ENCODE measurements at regions not wholly inside any gene's neighbourhood (a gene's known extent, or its start where the extent isn't known, plus 50 kb on each side); places are given as distances from the start of the nearest gene placed in this dataset.
A peak's percentile ranks its signal among the peaks of the same experiment; 100 is the strongest.

DNA sequence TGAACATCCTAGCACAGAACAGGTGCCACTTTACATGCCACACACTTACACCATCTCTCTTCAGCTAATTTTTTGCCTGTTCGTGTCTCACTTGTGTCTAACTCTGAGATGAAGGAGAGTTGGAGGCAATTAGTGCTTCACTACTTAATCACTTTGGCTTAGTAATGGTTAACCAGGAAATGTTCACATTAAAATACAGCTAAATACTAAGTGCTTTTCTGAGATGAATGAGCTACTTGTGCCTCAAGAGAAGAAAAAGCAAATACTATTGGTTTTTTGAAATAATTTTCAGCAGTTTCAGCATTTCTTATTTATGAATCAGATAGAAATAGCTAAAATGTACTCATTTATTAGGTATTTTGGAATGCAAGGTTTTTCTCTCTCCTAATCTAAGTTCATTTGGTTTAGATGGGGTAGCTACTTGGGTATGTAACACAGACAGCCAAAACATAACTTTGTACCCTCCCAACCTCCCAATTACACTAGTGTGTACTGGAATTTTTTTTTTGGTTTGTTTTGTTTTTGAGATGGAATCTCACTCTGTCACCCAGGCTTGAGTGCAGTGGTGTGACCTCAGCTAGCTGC is 1474.1 kb upstream of the SEL1L start:
- Mint-ChIP-seq H3K4me3 (no peak overlapping the region), H3K4me1 (no peaks in the 10 kb centered on the region), H3K36me3 (no peaks in the 10 kb centered on the region), H3K9me3 (peaks cover 8 to 11% of the 10 kb centered on the region in 2 donors), H3K27ac (no peak overlapping the region), H3K27me3 (no peaks in the 10 kb centered on the region)
- ATAC-seq (replicated peaks) = no peak
- no peak for DNase-seq

DNA sequence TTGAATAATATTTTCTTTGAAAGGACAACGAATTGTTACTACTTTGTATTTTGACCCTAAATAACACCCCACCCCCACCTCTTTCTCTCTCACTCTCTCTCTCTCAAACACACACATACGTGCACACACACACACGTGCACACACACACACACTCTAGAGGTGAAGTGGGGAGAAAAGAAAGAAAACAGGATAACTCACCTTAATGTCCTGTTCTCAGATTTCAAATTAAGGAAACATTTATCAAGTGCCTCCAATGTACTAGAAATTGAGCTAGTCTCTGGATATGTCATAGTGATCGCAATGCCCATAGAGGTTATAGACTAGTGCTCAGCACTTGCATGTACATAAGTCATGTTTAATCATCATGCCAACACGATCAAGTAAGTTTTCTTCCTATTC is 1483.6 kb upstream of the SEL1L start:
- Mint-ChIP-seq H3K27ac (no peak overlapping the region), H3K9me3 (peaks cover 4 to 10% of the 10 kb centered on the region in 2 donors), H3K27me3 (no peaks in the 10 kb centered on the region), H3K36me3 (no peaks in the 10 kb centered on the region), H3K4me3 (no peak overlapping the region), H3K4me1 (no peaks in the 10 kb centered on the region)
- DNase-seq (no peak), ATAC-seq (replicated peaks) (no peak)

DNA sequence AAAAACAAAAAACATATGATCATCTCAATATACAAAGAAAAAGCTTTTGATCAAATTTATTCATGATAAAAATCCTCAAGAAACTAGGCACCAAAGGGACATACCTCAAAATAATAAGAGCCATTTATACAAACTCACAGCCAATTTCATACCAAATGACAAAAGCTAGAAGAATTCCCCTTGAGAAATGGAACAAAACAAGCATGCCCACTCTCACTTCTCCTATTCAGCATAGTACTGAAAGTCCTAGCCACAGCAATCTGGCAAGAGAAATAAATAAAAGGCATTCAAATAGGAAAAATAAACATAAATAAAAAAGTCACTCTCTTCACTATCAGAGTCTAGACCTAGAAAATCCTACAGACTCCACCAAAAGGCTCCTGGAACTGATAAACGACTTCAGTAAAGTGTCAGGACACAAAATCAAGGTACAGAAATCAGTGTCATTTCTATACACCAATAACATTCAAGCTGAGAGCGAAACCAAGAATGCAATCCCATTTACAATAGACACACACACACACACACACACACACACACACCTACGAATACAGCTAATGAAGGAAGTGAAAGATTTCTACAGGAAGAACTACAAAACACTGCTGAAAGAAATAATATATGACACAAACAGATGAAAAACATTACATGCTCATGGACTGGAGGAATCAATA is 1486.2 kb upstream of the SEL1L start:
- H3K36me3 Mint-ChIP-seq = no peaks in the 10 kb centered on the region
- no peak overlapping the region for H3K27ac Mint-ChIP-seq

DNA sequence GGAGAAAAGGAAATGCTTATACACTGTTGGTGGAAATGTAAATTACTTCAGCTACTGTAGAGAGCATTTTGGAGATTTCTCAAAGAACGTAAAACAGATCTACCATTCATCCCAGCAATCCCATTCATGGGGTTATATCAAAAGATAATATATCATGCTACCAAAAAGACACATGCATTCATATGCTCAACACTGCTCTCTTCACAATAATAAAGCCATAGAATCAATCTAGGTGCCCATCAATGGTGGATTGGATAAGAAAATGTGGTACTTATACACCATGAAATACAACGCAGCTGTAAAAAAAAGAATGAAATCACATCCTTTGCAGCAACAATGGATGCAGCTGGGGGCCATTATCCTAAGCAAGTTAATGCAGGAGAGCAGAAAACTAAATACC is 1487.7 kb upstream of the SEL1L start:
- Mint-ChIP-seq H3K27ac (no peak overlapping the region), H3K4me3 (no peak overlapping the region), H3K9me3 (peaks cover 4 to 15% of the 10 kb centered on the region in 2 donors), H3K4me1 (no peaks in the 10 kb centered on the region), H3K27me3 (no peaks in the 10 kb centered on the region), H3K36me3 (no peaks in the 10 kb centered on the region)
- no peak for DNase-seq
- no peak for ATAC-seq (replicated peaks)

More for the DNA sequence above, 1486.2 kb upstream of the SEL1L start:
- no peak overlapping the region for H3K4me3 Mint-ChIP-seq
- H3K9me3 Mint-ChIP-seq = peaks cover 0 to 4% of the 10 kb centered on the region in 2 donors
- no peaks in the 10 kb centered on the region for H3K27me3 Mint-ChIP-seq
- ATAC-seq (replicated peaks) (no peak), DNase-seq (no peak)
- H3K4me1 Mint-ChIP-seq = no peaks in the 10 kb centered on the region

DNA sequence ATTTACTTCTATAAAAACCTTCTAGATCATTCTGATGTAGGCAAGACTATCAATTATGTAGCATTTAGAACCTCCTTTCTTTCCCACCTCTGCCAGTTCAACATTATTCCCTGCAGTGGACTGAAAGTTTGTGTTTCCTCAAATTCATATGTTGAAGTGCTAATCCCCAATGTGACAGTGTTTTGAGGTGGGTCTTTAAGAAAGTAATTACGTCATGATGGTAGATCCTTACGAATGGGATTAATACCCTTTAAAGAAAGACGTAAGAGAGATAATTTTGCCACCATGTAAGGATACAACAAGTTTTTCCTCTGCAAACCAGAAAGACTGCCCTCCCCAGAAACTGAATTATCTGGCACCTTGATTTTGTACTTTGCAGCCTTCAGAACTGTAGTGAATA is 1489.7 kb upstream of the SEL1L start:
- peaks cover 5 to 15% of the 10 kb centered on the region in 2 donors for H3K9me3 Mint-ChIP-seq
- H3K4me1 Mint-ChIP-seq = no peaks in the 10 kb centered on the region
- H3K27me3 Mint-ChIP-seq = no peaks in the 10 kb centered on the region
- no peak overlapping the region for H3K27ac Mint-ChIP-seq
- DNase-seq (no peak), ATAC-seq (replicated peaks) (no peak)
- no peak overlapping the region for H3K4me3 Mint-ChIP-seq
- no peaks in the 10 kb centered on the region for H3K36me3 Mint-ChIP-seq

DNA sequence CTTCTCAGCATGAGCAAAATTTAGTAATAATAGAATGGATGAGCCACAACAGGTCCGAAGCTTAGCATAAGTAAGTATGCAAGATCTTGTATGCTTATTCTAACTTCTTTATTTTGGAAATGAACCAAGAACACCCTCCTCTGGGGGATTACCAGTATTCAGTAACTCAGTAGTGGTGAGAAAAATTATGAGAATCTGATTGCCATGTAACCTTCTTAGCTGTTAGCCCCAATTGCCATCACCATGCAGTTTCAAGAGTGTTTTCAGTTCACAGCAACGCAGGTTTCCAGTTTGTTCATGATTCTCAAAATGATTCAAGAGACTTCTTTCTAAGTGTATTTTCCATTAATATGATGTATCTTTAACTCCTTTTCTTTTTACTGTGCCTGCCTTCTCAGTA is 1507.6 kb upstream of the SEL1L start:
- H3K27me3 Mint-ChIP-seq = no peaks in the 10 kb centered on the region
- no peaks in the 10 kb centered on the region for H3K36me3 Mint-ChIP-seq
- H3K4me3 Mint-ChIP-seq = no peak overlapping the region
- H3K27ac Mint-ChIP-seq = no peak overlapping the region
- DNase-seq = no peak
- H3K9me3 Mint-ChIP-seq = peaks cover 4 to 9% of the 10 kb centered on the region in 2 donors
- no peaks in the 10 kb centered on the region for H3K4me1 Mint-ChIP-seq
- no peak for ATAC-seq (replicated peaks)

DNA sequence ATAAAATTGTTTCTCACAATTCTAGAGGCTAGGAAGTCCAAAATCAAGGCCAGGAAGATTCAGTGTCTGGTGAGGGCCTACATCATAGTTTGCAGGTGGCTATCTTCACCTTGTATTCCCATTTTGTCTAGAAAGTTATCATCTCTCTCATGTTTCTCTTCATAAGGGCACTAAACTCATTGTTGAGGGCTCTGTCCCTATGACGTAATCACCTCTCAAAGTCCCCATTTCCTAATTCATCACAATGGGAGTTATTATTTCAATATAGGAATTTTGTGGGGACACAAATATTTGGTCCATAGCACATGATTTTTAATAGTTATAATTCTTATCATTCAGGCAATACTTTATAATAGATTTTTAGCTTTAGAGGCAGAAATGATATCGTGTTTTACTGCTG is 1509.2 kb upstream of the SEL1L start:
- no peak for DNase-seq
- ATAC-seq (replicated peaks) = no peak
- H3K27me3 Mint-ChIP-seq = no peaks in the 10 kb centered on the region
- peaks cover 4 to 5% of the 10 kb centered on the region in 2 donors for H3K9me3 Mint-ChIP-seq
- no peak overlapping the region for H3K4me3 Mint-ChIP-seq
- H3K4me1 Mint-ChIP-seq = no peaks in the 10 kb centered on the region
- H3K36me3 Mint-ChIP-seq = no peaks in the 10 kb centered on the region
- no peak overlapping the region for H3K27ac Mint-ChIP-seq

DNA sequence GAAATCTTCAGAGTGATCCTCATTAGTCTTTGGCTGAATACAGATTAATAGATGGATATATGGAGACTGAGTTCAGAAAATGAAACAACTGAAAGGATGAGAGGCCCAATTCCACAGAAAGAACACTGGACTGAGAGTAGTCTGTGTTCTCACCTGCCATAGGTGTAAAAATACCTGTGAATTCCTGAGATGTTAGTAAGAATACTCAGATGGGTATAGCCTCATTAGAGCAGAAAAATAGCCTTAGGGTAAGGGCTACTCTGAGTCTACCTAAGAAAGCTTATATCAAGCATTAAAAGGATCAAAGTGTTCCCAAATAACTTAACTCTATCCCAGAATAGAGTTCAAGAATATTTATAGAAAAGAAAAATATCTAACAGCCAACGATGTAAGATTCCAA is 1510.3 kb upstream of the SEL1L start:
- H3K36me3 Mint-ChIP-seq = no peaks in the 10 kb centered on the region
- DNase-seq (no peak), ATAC-seq (replicated peaks) (no peak)
- no peak overlapping the region for H3K27ac Mint-ChIP-seq
- no peak overlapping the region for H3K4me3 Mint-ChIP-seq
- H3K9me3 Mint-ChIP-seq = peaks cover 4 to 5% of the 10 kb centered on the region in 2 donors
- H3K27me3 Mint-ChIP-seq = no peaks in the 10 kb centered on the region
- H3K4me1 Mint-ChIP-seq = no peaks in the 10 kb centered on the region

DNA sequence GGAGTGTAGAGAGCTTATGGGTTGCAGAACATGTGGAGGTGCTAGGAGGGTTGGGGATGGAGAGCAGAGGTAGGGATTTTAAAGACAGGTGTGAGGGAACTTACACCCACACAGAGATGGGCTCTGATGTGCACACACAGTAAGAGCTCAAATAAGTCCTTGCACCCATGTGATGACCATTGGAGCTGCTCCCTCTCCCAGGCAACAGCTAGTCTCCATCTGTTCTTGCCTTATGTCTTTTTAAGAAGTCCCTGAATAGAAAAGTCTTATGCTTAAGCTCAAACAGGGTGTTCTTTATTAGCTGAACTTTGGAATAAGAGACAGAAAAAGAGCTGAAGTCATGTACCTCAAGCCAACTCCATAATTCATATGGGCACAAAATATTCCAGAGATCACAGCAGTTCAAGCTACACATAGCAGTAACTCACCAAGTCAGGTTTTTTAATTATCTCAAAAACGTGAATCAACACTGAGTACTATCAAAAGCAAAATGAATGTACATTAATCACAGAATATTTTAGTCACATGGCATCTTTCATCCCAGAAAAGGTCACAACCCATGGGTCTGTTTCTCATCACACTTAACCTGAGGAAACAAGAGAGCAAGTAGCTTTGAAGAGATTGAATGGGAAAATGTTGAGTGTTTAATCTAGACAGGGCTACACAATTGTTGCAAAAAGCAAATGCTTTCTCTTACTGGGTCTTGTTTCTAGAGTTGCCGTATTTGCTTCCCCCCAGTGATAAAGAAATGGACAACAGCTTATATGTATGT is 1513.6 kb upstream of the SEL1L start:
- ATAC-seq (replicated peaks) (no peak), DNase-seq (no peak)
- Mint-ChIP-seq H3K27me3 (no peaks in the 10 kb centered on the region), H3K4me3 (no peak overlapping the region), H3K4me1 (no peaks in the 10 kb centered on the region), H3K9me3 (peaks cover 4 to 5% of the 10 kb centered on the region in 2 donors), H3K36me3 (no peaks in the 10 kb centered on the region), H3K27ac (no peak overlapping the region)

DNA sequence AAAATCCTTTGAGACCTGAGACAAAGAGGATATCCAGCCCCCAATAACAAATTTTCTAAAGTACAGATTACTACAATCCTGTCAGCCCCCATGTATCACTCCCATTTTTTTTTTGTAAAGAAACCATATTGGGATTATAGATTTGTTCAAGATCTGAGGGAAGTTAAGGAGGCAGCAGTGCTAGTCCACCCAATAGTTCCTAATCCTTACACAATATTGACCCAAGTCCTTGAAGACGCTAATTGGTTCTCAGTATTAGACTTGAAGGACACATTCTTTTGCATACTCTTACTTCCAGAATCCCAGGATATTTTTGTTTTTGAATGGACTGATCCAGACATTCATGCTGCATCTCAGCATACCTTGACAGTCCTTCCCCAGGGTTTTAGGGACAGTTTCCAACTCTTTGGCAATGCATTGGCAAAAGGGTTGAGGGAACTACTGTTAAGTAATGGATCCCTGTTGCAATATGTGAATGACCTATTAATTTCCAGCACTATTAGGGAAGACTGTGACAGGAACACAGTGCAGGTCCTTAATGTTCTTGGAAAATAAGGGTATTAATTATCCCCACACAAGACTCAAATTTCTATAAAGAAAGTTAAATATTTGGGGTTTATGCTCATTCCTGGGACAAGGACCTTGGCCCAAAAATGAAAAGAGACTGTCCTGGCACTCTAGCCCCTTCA is 1519.5 kb upstream of the SEL1L start:
- Mint-ChIP-seq H3K9me3 (peaks cover 4 to 5% of the 10 kb centered on the region in 2 donors), H3K4me1 (no peaks in the 10 kb centered on the region), H3K4me3 (no peak overlapping the region), H3K36me3 (no peaks in the 10 kb centered on the region), H3K27ac (no peak overlapping the region), H3K27me3 (no peaks in the 10 kb centered on the region)
- DNase-seq (no peak), ATAC-seq (replicated peaks) (no peak)

DNA sequence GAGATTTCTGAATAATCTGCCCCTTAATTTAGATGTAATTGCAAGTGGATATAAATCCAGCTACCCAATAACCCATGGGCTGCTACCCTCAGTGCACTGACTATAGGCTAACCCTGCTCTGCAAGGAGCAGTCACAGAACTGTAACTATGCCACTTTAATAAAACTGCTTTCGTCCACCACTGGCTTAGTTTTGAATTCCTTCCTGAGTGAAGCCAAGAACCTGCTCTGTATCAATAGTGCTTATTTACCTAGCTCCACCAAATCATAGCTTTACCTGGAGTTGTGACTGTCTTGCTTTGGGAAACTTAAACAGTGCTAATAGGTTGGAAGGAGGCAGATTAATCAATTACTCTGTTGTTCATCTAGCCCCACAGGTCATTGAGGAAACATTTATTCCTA is 1524.4 kb upstream of the SEL1L start:
- DNase-seq = no peak
- Mint-ChIP-seq H3K27me3 (no peaks in the 10 kb centered on the region), H3K4me1 (no peaks in the 10 kb centered on the region), H3K4me3 (no peak overlapping the region), H3K27ac (no peak overlapping the region), H3K9me3 (peaks cover 2 to 5% of the 10 kb centered on the region in 2 donors), H3K36me3 (no peaks in the 10 kb centered on the region)
- ATAC-seq (replicated peaks) = no peak

DNA sequence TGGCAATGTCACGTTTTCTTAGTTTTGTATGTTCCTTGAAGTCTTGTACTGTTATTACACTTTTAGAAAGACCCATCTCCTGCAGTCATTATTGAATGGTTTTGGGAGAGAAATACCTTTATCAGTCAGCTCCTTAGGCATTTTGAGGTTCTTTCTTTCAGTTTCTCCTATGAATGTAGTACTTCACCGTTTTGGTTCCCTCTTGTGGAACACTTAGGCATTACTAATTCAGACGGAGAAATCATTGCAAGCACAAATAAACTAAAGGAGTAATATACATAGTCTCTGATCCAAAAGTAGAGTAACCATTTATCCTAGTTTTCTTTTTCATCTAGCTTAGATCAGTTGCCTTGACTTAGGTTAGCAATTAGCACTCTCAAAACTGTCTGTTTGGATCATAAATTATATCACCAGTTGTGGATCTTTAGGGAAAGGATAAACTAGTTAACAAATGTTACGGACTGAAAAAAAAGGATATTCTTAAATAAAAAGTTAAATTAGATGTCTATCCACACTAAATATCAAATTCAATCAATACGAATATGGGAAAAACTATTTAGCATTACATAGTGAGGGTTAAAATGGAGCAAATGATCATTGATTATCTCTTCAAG is 1538.3 kb upstream of the SEL1L start:
- H3K4me1 Mint-ChIP-seq = no peaks in the 10 kb centered on the region
- no peaks in the 10 kb centered on the region for H3K36me3 Mint-ChIP-seq
- DNase-seq (no peak), ATAC-seq (replicated peaks) (peak in 1 of 2 donors; percentile 29)
- peaks cover 0 to 4% of the 10 kb centered on the region in 2 donors for H3K9me3 Mint-ChIP-seq
- H3K27ac Mint-ChIP-seq = no peak overlapping the region
- H3K4me3 Mint-ChIP-seq = no peak overlapping the region
- H3K27me3 Mint-ChIP-seq = no peaks in the 10 kb centered on the region

DNA sequence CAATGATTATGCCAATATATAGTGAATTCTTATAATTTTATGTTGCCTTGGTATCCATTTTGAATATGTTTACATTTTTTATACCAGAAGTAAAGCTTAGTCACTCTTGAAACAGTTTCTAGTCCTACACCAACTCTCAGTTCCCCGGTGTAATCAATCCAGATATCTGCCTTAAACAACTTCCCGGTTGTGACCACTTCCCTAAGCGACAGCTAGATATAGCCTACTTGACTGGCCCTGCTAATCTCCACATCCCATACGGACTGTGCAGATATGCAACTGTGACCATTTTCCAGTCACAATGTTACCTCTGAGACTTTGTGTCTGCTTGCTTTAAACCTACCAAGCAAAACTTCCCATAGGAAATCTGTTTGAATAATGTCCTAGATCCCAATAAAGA is 1551.5 kb upstream of the SEL1L start:
- H3K36me3 Mint-ChIP-seq = no peaks in the 10 kb centered on the region
- H3K9me3 Mint-ChIP-seq = peaks cover 0 to 3% of the 10 kb centered on the region in 2 donors
- DNase-seq (no peak), ATAC-seq (replicated peaks) (no peak)
- H3K27me3 Mint-ChIP-seq = no peaks in the 10 kb centered on the region
- H3K4me1 Mint-ChIP-seq = no peaks in the 10 kb centered on the region
- H3K4me3 Mint-ChIP-seq = no peak overlapping the region
- no peak overlapping the region for H3K27ac Mint-ChIP-seq

DNA sequence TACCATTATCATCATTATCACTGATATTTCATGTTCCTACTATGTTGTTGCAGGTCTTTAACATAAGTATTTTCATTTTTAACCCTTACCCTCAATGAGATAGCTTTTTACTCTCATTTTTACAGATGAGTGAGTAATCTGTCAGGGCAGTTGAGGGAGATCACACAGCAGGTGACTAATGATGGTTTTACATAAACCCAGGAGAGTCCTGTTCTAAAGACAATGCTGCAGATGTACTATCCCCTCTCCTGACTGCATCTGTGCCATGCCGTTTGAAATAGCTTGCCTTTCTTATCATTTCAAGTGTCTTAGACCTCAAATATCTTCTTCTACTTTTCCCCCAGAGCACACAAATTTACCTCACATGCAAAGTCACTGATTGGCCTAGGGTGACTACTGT is 1552.1 kb upstream of the SEL1L start:
- Mint-ChIP-seq H3K36me3 (no peaks in the 10 kb centered on the region), H3K9me3 (peaks cover 0 to 3% of the 10 kb centered on the region in 2 donors)

More for the DNA sequence above, 1552.1 kb upstream of the SEL1L start:
- Mint-ChIP-seq H3K27ac (no peak overlapping the region), H3K4me1 (no peaks in the 10 kb centered on the region), H3K27me3 (no peaks in the 10 kb centered on the region), H3K4me3 (no peak overlapping the region)
- no peak for ATAC-seq (replicated peaks)
- DNase-seq = no peak

All from stimulated activated naive B cell treated with anti-CD40 and anti-IgM and Interleukin-4, amounts not matched to agents 10 μg/mL and 1 μg/mL and 100 μg/mL, for 72 hours (primary cell).